GM10248 (cell line): ENCODE measurements at regions not wholly inside any gene's neighbourhood (a gene's known extent, or its start where the extent isn't known, plus 50 kb on each side); places are given as distances from the start of the nearest gene placed in this dataset.

ENCODE experiments used
- CTCF ChIA-PET: fragments of 300-600 bp; sonication (Branson Sonifier 250); formaldehyde crosslinking; extraction: SDS; loops from one replicate; lab custom pipeline; 2021; ENCODE audit warnings: antibody characterized with exemption; lab: Yijun Ruan, JAX
- POLR2A ChIA-PET: fragments of 350-650 bp; sonication (Branson Sonifier 250); formaldehyde crosslinking; extraction: SDS; loops from one replicate; lab custom pipeline; 2020; ENCODE audit warnings: antibody characterized with exemption; lab: Yijun Ruan, JAX
- DNase-seq: peaks from one replicate; pipeline ENCODE4 v3.0.0; 2012; ENCODE audit errors: extremely low spot score
- CTCF ChIP-seq: IDR thresholded peaks from 2 replicates; pipeline ENCODE4 v1.5.1; 2012; ENCODE audit warnings: mild to moderate bottlenecking, low read depth; ENCODE audit errors: extremely low read depth, missing control alignments, control extremely low read depth

DNA sequence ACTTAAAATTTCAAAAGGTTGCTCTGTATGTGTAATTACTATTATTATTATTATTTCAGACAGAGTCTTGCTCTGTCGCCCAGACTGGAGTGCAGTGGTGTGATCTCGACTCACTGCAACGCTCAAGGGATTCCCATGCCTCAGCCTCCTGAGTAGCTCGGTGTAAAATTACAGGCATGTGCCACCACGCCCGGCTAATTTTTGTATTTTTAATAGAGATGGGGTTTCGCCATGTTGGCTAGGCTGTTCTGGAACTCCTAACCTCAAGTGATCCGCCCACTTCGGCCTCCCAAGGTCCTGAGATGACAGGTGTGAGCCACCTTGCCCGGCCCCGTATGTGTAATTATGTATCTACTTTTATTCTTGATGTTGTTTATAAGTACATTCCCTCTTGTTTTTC lies 65.3 kb upstream of the ZNF217 start:
- CTCF ChIA-PET: interaction anchor here (0.7 to 1.7 kb wide), 4 partner anchors 13 to 258 kb away, joined by 3 to 6 read pairs (median 4); no protein-coding TSS in a partner anchor
- POLR2A ChIA-PET: no interaction called here
- no peak for DNase-seq
- no peak for TF ChIP-seq CTCF

DNA sequence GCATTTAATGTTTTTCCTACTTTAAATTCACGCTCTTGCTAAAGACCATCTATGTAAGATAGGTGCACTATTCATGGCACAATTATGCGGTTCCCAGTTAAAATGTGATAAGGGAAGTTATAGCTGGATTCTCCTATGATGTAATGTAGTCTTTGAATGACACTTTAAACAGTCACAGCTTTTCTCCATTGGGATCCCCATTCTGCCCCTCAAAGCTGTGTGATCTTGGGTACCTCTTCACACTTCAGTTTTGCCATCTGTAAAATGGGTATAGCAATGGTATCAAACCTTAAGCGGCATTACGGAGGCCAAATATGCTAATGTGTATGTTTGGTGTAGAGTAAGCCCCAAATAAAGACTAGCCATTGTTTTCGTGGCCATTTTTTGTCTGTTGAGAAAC lies 64.7 kb upstream of the ZNF217 start:
- ChIA-PET CTCF (interaction anchor here (0.7 to 1.7 kb wide), 5 partner anchors 11 to 258 kb away, joined by 3 to 6 read pairs (median 4); no protein-coding TSS in a partner anchor), POLR2A (interaction anchor here (0.7 kb wide), 1 partner anchor 90 kb away, joined by 3 read pairs; no protein-coding TSS in a partner anchor)
- TF ChIP-seq CTCF: no peak
- no peak for DNase-seq

DNA sequence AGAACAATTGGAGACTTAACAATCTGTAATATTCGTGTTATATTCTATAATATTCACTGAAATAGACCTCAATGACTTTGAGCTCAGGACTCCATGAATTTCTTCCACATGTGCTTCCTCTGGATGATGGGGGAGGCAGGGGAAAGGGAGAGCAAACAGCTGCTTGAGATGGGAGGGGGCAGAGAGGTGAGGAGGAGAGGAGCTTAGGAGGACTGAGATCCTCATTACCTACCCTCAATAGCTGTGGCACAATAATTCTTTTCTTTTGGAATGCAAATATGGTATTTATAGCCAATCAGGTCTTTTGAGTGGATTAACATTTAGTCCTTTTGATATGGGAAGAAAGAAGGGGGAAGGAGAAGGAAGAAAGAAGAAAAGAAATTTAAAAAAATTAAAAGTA lies 64.1 kb upstream of the ZNF217 start:
- TF ChIP-seq CTCF: no peak
- no peak for DNase-seq
- POLR2A ChIA-PET: interaction anchor here (0.7 kb wide), 1 partner anchor 90 kb away, joined by 3 read pairs; no protein-coding TSS in a partner anchor
- CTCF ChIA-PET: interaction anchor here (1.0 to 1.3 kb wide), 4 partner anchors 12 to 63 kb away, joined by 3 to 5 read pairs (median 4); no protein-coding TSS in a partner anchor

GRCh38 chr20:53657279-53657678 lies 63.6 kb upstream of the ZNF217 start:
- CTCF ChIA-PET: interaction anchor here (1.0 to 1.6 kb wide), 4 partner anchors 12 to 260 kb away, joined by 3 to 6 read pairs (median 4); no protein-coding TSS in a partner anchor
- TF ChIP-seq CTCF: no peak
- DNase-seq: no peak
- POLR2A ChIA-PET: no interaction called here

DNA sequence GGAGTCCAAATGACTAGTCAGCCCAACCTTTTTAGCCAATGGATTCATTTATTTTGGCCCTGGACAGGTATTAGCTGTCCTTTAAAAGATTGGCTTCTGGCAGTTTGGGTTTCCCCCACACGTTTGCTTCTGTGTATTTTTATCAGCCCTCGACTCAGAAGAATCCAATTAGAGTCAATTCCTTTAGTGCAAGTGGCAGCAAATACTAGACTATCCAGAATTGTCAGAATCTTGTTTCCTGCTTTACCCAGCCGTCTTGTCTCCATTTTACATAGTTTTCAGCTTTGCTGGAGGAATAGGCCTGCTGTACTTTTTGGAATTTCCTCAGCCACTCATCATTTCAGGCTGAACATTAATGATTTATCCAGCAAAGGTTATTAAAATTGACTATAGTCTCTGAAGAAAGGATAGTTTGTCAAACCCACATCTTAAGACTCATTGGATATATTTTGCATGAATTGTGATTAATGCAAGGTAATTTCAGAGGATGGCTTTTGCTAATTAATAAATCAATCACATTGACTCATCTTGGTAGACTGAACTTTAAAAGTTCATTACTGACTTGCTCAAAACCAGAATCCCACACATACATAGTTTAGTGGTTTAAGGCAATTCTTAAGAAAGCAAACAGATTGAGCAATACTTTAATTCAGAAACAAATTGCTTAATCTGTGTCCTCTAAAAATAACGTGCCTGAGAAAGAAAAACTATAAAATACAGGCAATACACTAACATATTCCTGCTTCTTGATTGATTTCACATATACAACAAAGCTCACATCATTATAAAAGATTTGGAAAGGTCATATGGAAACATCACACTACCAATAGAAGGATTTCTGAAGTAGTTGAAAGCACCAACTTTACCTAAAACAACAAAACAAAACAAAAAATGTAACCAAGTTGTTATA lies 62.9 kb upstream of the ZNF217 start:
- TF ChIP-seq CTCF: no peak
- DNase-seq: peak; percentile 18
- POLR2A ChIA-PET: interaction anchor here (0.7 kb wide), 1 partner anchor 18 kb away, joined by 3 read pairs; no protein-coding TSS in a partner anchor
- CTCF ChIA-PET: interaction anchor here (0.8 to 1.6 kb wide), 5 partner anchors 10 to 260 kb away, joined by 3 to 6 read pairs (median 3); no protein-coding TSS in a partner anchor

DNA sequence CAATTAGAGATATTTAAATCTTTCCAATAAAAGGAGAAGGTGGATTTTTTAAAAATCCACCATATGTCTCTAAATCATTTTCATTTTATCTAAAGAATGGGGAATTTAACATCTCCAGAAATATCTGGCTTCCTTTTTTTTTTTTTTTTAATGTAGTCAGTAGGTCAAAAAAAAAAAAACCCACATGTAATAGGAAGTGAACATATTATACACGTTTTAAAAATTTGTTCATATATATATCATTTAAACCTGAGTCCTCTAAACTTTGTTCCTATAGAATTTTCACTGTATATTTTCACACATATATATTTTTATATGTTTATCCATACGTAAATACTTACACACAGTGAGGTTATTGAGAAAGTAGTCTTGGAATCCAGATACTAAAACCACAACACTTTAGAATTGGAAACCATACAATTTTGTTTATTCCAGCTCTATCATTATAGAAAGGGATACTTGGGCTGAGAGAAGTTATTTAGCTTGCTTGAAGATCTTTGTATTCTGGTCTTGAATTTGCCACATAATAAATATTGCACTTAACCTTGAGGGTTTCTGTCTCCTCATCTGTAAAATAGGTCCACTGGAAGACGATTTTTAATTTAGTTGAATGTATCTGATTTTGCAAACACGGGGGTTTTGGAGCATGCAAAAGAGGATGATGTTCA lies 62.1 kb upstream of the ZNF217 start:
- POLR2A ChIA-PET: interaction anchor here (0.7 kb wide), 1 partner anchor 17 kb away, joined by 3 read pairs; no protein-coding TSS in a partner anchor
- CTCF ChIA-PET: interaction anchor here (0.8 to 1.6 kb wide), 3 partner anchors 11 to 261 kb away, joined by 3 to 6 read pairs (median 3); no protein-coding TSS in a partner anchor
- no peak for DNase-seq
- TF ChIP-seq CTCF: no peak
